ENCODE measurements at regions not wholly inside any gene's neighbourhood (a gene's known extent, or its start where the extent isn't known, plus 50 kb on each side); places are given as distances from the start of the nearest gene placed in this dataset.

GRCh38 chr10:108204528-108205305, 1040.2 kb upstream of the SORCS1 start:
- no peak overlapping the region for H3K9ac ChIP-seq (ENCODE audit: low read length)
- no peak overlapping the region for H3K4me2 ChIP-seq (ENCODE audit: low read length)
- ATAC-seq (no peak), DNase-seq (ENCODE audit: low read depth, low spot score) (no peak)
- H3K9me2 ChIP-seq (ENCODE audit: insufficient read depth) = no peaks in the 10 kb centered on the region
- POLR2A ChIA-PET = no interaction called here
- no TSS peak for BruUV-seq (replicated peaks)
- no peak overlapping the region for H2AFZ ChIP-seq (ENCODE audit: low read depth, low read length, poor library complexity, severe bottlenecking)
- H3K4me3 ChIP-seq (replicated peaks in 1 of 2; ENCODE audit: low read depth in 1 of 2, low read length in 2 of 2) = no peak overlapping the region
- no peaks in the 10 kb centered on the region for H3K79me2 ChIP-seq (ENCODE audit: insufficient read depth, low read length)
- no peaks in the 10 kb centered on the region for H3K27me3 ChIP-seq (ENCODE audit: insufficient read depth, low read length)
- no peaks in the 10 kb centered on the region for H4K20me1 ChIP-seq (ENCODE audit: insufficient read depth)
- intact Hi-C loops (cut with micrococcal nuclease) = no loop called here
- RAD21 ChIA-PET (ENCODE audit: low non-redundant PET in 1 of 2, low total read pairs in 2 of 2, uncharacterized antibody in 2 of 2, unreplicated experiment in 2 of 2) = no interaction called here
- TF ChIP-seq ZNF274 (IDR thresholded peaks at IDR 0.05; ENCODE audit: low read depth, low read length) = no peak
- TF ChIP-seq RAD21 (IDR thresholded peaks at IDR 0.05; ENCODE audit: low read depth) = 0 out of 2 replicates have a peak, but pooled peaks have one; percentile 22
- TF ChIP-seq, protein P1, sequence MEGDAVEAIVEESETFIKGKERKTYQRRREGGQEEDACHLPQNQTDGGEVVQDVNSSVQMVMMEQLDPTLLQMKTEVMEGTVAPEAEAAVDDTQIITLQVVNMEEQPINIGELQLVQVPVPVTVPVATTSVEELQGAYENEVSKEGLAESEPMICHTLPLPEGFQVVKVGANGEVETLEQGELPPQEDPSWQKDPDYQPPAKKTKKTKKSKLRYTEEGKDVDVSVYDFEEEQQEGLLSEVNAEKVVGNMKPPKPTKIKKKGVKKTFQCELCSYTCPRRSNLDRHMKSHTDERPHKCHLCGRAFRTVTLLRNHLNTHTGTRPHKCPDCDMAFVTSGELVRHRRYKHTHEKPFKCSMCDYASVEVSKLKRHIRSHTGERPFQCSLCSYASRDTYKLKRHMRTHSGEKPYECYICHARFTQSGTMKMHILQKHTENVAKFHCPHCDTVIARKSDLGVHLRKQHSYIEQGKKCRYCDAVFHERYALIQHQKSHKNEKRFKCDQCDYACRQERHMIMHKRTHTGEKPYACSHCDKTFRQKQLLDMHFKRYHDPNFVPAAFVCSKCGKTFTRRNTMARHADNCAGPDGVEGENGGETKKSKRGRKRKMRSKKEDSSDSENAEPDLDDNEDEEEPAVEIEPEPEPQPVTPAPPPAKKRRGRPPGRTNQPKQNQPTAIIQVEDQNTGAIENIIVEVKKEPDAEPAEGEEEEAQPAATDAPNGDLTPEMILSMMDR (IDR thresholded peaks at IDR 0.05 in 2 of 3, conservative IDR thresholded peaks at IDR 0.05 in 1 of 3; ENCODE audit: borderline replicate concordance in 1 of 3, insufficient read depth in 1 of 3, low read depth in 2 of 3, low read length in 2 of 3) = peak in 2 of 3 experiments; percentile 51 to 55; a peak in 4 of 6 replicates
- H3K27ac ChIP-seq (ENCODE audit: low read depth, low read length) = no peak overlapping the region
- H3K4me1 ChIP-seq (ENCODE audit: control insufficient read depth in 1 of 2, insufficient read depth in 2 of 2, low read length in 2 of 2) = no peaks in the 10 kb centered on the region
- CTCF ChIA-PET = no interaction called here
- H3K9me3 ChIP-seq (ENCODE audit: control insufficient read depth in 1 of 2, insufficient read depth in 1 of 2, low read depth in 1 of 2, low read length in 2 of 2) = peaks cover 21 to 34% of the 10 kb centered on the region in 2 experiments; a peak in 2 of 4 replicates
- no peaks in the 10 kb centered on the region for H3K36me3 ChIP-seq (ENCODE audit: control insufficient read depth in 1 of 2, insufficient read depth in 2 of 2, low read length in 2 of 2)

GRCh38 chr10:108203905-108204527, 1039.5 kb upstream of the SORCS1 start:
- POLR2A ChIA-PET = no interaction called here
- no peak overlapping the region for H3K9ac ChIP-seq (ENCODE audit: low read length)
- DNase-seq (ENCODE audit: low read depth, low spot score) (no peak), ATAC-seq (no peak)
- RAD21 ChIA-PET (ENCODE audit: low non-redundant PET in 1 of 2, low total read pairs in 2 of 2, uncharacterized antibody in 2 of 2, unreplicated experiment in 2 of 2) = no interaction called here
- no peaks in the 10 kb centered on the region for H4K20me1 ChIP-seq (ENCODE audit: insufficient read depth)
- peaks cover 21 to 37% of the 10 kb centered on the region in 2 experiments; a peak in 3 of 4 replicates for H3K9me3 ChIP-seq (ENCODE audit: control insufficient read depth in 1 of 2, insufficient read depth in 1 of 2, low read depth in 1 of 2, low read length in 2 of 2)
- no peaks in the 10 kb centered on the region for H3K36me3 ChIP-seq (ENCODE audit: control insufficient read depth in 1 of 2, insufficient read depth in 2 of 2, low read length in 2 of 2)
- no peak overlapping the region for H3K27ac ChIP-seq (ENCODE audit: low read depth, low read length)
- no peaks in the 10 kb centered on the region for H3K4me1 ChIP-seq (ENCODE audit: control insufficient read depth in 1 of 2, insufficient read depth in 2 of 2, low read length in 2 of 2)
- H3K79me2 ChIP-seq (ENCODE audit: insufficient read depth, low read length) = no peaks in the 10 kb centered on the region
- no peak overlapping the region for H2AFZ ChIP-seq (ENCODE audit: low read depth, low read length, poor library complexity, severe bottlenecking)
- CTCF ChIA-PET = no interaction called here
- H3K4me2 ChIP-seq (ENCODE audit: low read length) = no peak overlapping the region
- H3K9me2 ChIP-seq (ENCODE audit: insufficient read depth) = no peaks in the 10 kb centered on the region
- H3K4me3 ChIP-seq (replicated peaks in 1 of 2; ENCODE audit: low read depth in 1 of 2, low read length in 2 of 2) = no peak overlapping the region
- H3K27me3 ChIP-seq (ENCODE audit: insufficient read depth, low read length) = no peaks in the 10 kb centered on the region
- intact Hi-C loops (cut with micrococcal nuclease) = no loop called here
- no TSS peak for BruUV-seq (replicated peaks)
- TF ChIP-seq FOSL1 (IDR thresholded peaks at IDR 0.05; ENCODE audit: low read depth) = no peak
- no peak for TF ChIP-seq YY1 (IDR thresholded peaks at IDR 0.05; ENCODE audit: extremely low read depth, insufficient replicate concordance, low read depth, low read length)
- TF ChIP-seq POLR2A (IDR thresholded peaks at IDR 0.05; ENCODE audit: borderline replicate concordance, extremely low read depth, insufficient read depth, insufficient read length) = no peak
- TF ChIP-seq EZH2phosphoT487 (IDR thresholded peaks at IDR 0.05; ENCODE audit: borderline replicate concordance) = no peak
- no peak for TF ChIP-seq CEBPB (IDR thresholded peaks at IDR 0.05; ENCODE audit: low read depth)
- TF ChIP-seq SIN3A (IDR thresholded peaks at IDR 0.05; ENCODE audit: low read depth) = no peak
- TF ChIP-seq, protein P2, sequence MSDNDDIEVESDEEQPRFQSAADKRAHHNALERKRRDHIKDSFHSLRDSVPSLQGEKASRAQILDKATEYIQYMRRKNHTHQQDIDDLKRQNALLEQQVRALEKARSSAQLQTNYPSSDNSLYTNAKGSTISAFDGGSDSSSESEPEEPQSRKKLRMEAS (IDR thresholded peaks at IDR 0.05) = no peak
- no peak for TF ChIP-seq ELF1 (IDR thresholded peaks at IDR 0.05; ENCODE audit: borderline replicate concordance, low read depth)
- TF ChIP-seq EZH2 (IDR thresholded peaks at IDR 0.05) = no peak
- TF ChIP-seq SP1 (IDR thresholded peaks at IDR 0.05; ENCODE audit: low read depth) = no peak
- no peak for TF ChIP-seq POLR2AphosphoS5 (IDR thresholded peaks at IDR 0.05; ENCODE audit: low read depth, low read length)
- no peak for TF ChIP-seq SRF (IDR thresholded peaks at IDR 0.05; ENCODE audit: low read depth)
- TF ChIP-seq JUND (IDR thresholded peaks at IDR 0.05) = no peak
- no peak for TF ChIP-seq CBX3 (IDR thresholded peaks at IDR 0.05; ENCODE audit: low read depth)

Measured in HCT116 (cell line).